ENCODE measurements at regions not wholly inside any gene's neighbourhood (a gene's known extent, or its start where the extent isn't known, plus 50 kb on each side); places are given as distances from the start of the nearest gene placed in this dataset.

GRCh38 chr12:124431971-124432370 is 135.4 kb downstream of the NCOR2 start:
- TF ChIP-seq CTCF (IDR thresholded peaks at IDR 0.05; ENCODE audit: low read length) (no peak), EZH2phosphoT487 (IDR thresholded peaks at IDR 0.05; ENCODE audit: low read length) (no peak), EZH2 (optimal IDR thresholded peaks at IDR 0.05; ENCODE audit: low read depth, low read length) (no peak)
